Activated T-helper 17 cell treated with anti-CD3 and anti-CD28 coated beads, Interleukin-2, amount 50 U/mL, for 72 hours (primary cell): ENCODE measurements at regions not wholly inside any gene's neighbourhood (a gene's known extent, or its start where the extent isn't known, plus 50 kb on each side); places are given as distances from the start of the nearest gene placed in this dataset.

Experiments used
- ATAC-seq: fragments of 150-1000 bp; cut with Tn5 transposase; replicated peaks from 2 replicates; pipeline ENCODE4 v1.10.0; 2021; ENCODE audit warnings: mild to moderate bottlenecking, moderate library complexity
- H3K27ac Mint-ChIP-seq: one replicate; pipeline ENCODE4 v1.8.0; 2022; ENCODE audit warnings: mixed read lengths
- H3K27me3 Mint-ChIP-seq: one replicate; pipeline ENCODE4 v1.8.0; 2022; ENCODE audit warnings: mixed read lengths
- H3K36me3 Mint-ChIP-seq: one replicate; pipeline ENCODE4 v1.8.0; 2022; ENCODE audit warnings: low read depth, mild to moderate bottlenecking, mixed read lengths
- H3K4me1 Mint-ChIP-seq: one replicate; pipeline ENCODE4 v1.8.0; 2022; ENCODE audit warnings: mixed read lengths
- H3K4me3 Mint-ChIP-seq: one replicate; pipeline ENCODE4 v1.8.0; 2022; ENCODE audit warnings: mild to moderate bottlenecking, mixed read lengths
- H3K9me3 Mint-ChIP-seq: one replicate; pipeline ENCODE4 v1.8.0; 2022; ENCODE audit warnings: mixed read lengths

- Mint-ChIP-seq H3K9me3 (peaks cover 4% of the 10 kb centered on the region), H3K27ac (no peak overlapping the region), H3K4me3 (no peak overlapping the region), H3K4me1 (peaks cover 20% of the 10 kb centered on the region), H3K27me3 (no peaks in the 10 kb centered on the region), H3K36me3 (peaks cover 7% of the 10 kb centered on the region)
- ATAC-seq = no peak
These were observed 54.4 kb downstream of the NIBAN1 start for GRCh38 chr1:184919892-184920291.

- Mint-ChIP-seq H3K27ac (no peak overlapping the region), H3K4me1 (peaks cover 20% of the 10 kb centered on the region), H3K36me3 (peaks cover 7% of the 10 kb centered on the region), H3K4me3 (no peak overlapping the region), H3K9me3 (no peaks in the 10 kb centered on the region), H3K27me3 (no peaks in the 10 kb centered on the region)
- no peak for ATAC-seq
These were observed 58.7 kb downstream of the NIBAN1 start for GRCh38 chr1:184915463-184916090.

DNA sequence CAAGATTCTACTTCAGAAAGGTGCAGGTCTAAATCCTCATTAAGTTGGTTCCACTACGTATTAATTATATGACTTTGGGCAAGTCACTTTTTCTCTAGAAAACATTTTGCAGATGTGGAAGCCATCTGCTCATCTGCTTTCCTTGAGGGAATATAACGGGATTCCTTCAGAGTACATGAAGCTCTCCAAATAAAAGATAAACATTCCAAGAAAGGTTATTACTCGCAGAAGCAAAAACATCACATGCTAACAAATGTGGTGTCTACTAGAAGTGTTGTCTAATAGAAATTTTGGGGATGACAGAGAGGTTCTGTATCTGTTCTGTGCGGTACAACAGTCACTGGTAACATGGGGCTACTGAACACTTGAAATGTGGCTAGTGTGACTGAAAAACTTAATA, 60.2 kb downstream of the NIBAN1 start:
- H3K27me3 Mint-ChIP-seq = no peaks in the 10 kb centered on the region
- peaks cover 7% of the 10 kb centered on the region for H3K36me3 Mint-ChIP-seq
- H3K27ac Mint-ChIP-seq = no peak overlapping the region
- peaks cover 20% of the 10 kb centered on the region for H3K4me1 Mint-ChIP-seq
- H3K9me3 Mint-ChIP-seq = no peaks in the 10 kb centered on the region
- H3K4me3 Mint-ChIP-seq = no peak overlapping the region
- ATAC-seq = no peak

- no peak overlapping the region for H3K27ac Mint-ChIP-seq
- peaks cover 7% of the 10 kb centered on the region for H3K36me3 Mint-ChIP-seq
- H3K27me3 Mint-ChIP-seq = no peaks in the 10 kb centered on the region
- no peak for ATAC-seq
- H3K4me3 Mint-ChIP-seq = no peak overlapping the region
- H3K9me3 Mint-ChIP-seq = no peaks in the 10 kb centered on the region
- peaks cover 13% of the 10 kb centered on the region for H3K4me1 Mint-ChIP-seq
These were observed 61.9 kb downstream of the NIBAN1 start for GRCh38 chr1:184912392-184912791.

DNA sequence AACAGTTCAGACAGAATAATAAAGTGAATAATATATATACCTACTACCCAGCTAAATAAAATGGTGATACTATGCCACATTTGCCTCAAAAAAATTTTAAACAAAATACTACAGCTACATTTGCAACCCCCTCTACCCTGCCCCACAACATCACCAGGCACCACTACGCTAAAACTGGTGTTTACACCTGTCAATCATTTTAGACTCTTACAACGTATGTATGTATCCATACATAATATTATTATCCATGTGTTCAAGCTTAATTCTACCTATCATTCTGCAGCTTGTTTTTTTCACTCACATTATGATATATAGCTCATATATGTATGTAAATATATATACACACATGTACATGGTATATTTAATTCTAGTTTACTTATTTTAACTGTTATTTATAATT, 62.5 kb downstream of the NIBAN1 start:
- Mint-ChIP-seq H3K27me3 (no peaks in the 10 kb centered on the region), H3K27ac (no peak overlapping the region), H3K9me3 (no peaks in the 10 kb centered on the region), H3K4me1 (peaks cover 10% of the 10 kb centered on the region), H3K36me3 (peaks cover 7% of the 10 kb centered on the region), H3K4me3 (no peak overlapping the region)
- no peak for ATAC-seq

GRCh38 chr1:184911103-184911745, 63.1 kb downstream of the NIBAN1 start:
- Mint-ChIP-seq H3K4me1 (peaks cover 7% of the 10 kb centered on the region), H3K27ac (no peak overlapping the region), H3K27me3 (no peaks in the 10 kb centered on the region), H3K4me3 (no peak overlapping the region), H3K36me3 (peaks cover 7% of the 10 kb centered on the region), H3K9me3 (no peaks in the 10 kb centered on the region)
- ATAC-seq = no peak

DNA sequence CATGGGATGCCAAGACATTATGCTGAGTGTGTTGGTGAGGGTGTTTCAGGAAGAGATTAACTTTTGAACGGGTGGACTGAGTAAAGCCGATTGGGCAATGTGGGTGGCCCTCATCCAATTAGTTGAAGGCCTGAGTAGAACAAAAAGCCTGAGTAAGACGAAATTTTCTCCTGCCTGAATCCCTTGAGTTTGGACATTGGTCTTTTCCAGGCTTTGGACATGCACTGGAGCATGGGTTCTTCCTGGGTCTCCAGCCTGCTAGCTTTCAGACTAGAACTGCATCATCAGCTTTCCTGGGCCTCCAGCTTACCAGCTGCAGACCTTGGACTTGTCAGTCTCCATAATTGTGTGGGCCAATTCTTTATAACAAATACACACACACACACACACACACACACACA, 63.6 kb downstream of the NIBAN1 start:
- no peak for ATAC-seq
- H3K4me3 Mint-ChIP-seq = no peak overlapping the region
- H3K27me3 Mint-ChIP-seq = no peaks in the 10 kb centered on the region
- no peaks in the 10 kb centered on the region for H3K9me3 Mint-ChIP-seq
- peaks cover 5% of the 10 kb centered on the region for H3K36me3 Mint-ChIP-seq
- H3K27ac Mint-ChIP-seq = no peak overlapping the region
- peaks cover 8% of the 10 kb centered on the region for H3K4me1 Mint-ChIP-seq

DNA sequence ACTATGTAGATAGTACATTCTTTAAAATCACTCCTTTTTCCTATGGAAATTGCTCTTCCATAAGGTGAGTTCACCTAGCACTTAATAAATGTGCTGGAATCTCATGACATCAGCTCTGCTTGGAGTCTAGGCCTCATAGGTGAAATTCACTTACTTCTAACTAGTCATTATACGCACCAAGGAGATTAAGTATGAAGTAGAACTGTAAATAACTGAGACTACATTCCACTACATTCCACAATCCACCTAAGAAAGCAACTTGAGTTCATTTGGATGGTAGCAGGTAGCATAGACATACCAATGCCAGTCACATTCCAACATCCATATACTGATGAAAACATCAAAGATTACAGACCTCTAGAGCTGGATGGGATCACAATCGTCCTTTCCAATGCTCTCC, 64.3 kb downstream of the NIBAN1 start:
- no peak overlapping the region for H3K27ac Mint-ChIP-seq

GRCh38 chr1:184909019-184909418, 65.3 kb downstream of the NIBAN1 start:
- no peak for ATAC-seq
- Mint-ChIP-seq H3K4me3 (no peak overlapping the region), H3K27ac (no peak overlapping the region), H3K36me3 (no peaks in the 10 kb centered on the region), H3K27me3 (no peaks in the 10 kb centered on the region), H3K9me3 (no peaks in the 10 kb centered on the region), H3K4me1 (peaks cover 22% of the 10 kb centered on the region)

More for the DNA sequence above, 64.3 kb downstream of the NIBAN1 start:
- no peaks in the 10 kb centered on the region for H3K9me3 Mint-ChIP-seq
- H3K4me3 Mint-ChIP-seq = no peak overlapping the region
- ATAC-seq = no peak
- no peaks in the 10 kb centered on the region for H3K27me3 Mint-ChIP-seq
- peaks cover 14% of the 10 kb centered on the region for H3K4me1 Mint-ChIP-seq
- H3K36me3 Mint-ChIP-seq = no peaks in the 10 kb centered on the region

GRCh38 chr1:184908506-184908905, 65.8 kb downstream of the NIBAN1 start:
- no peak overlapping the region for H3K4me3 Mint-ChIP-seq
- H3K27me3 Mint-ChIP-seq = no peaks in the 10 kb centered on the region
- H3K9me3 Mint-ChIP-seq = no peaks in the 10 kb centered on the region
- no peak for ATAC-seq
- H3K27ac Mint-ChIP-seq = no peak overlapping the region
- H3K36me3 Mint-ChIP-seq = no peaks in the 10 kb centered on the region
- H3K4me1 Mint-ChIP-seq = peaks cover 22% of the 10 kb centered on the region

GRCh38 chr1:184907500-184907899, 66.8 kb downstream of the NIBAN1 start:
- H3K4me1 Mint-ChIP-seq = peaks cover 22% of the 10 kb centered on the region
- no peak overlapping the region for H3K4me3 Mint-ChIP-seq
- H3K36me3 Mint-ChIP-seq = no peaks in the 10 kb centered on the region
- no peaks in the 10 kb centered on the region for H3K9me3 Mint-ChIP-seq
- H3K27ac Mint-ChIP-seq = no peak overlapping the region
- no peak for ATAC-seq
- no peaks in the 10 kb centered on the region for H3K27me3 Mint-ChIP-seq

DNA sequence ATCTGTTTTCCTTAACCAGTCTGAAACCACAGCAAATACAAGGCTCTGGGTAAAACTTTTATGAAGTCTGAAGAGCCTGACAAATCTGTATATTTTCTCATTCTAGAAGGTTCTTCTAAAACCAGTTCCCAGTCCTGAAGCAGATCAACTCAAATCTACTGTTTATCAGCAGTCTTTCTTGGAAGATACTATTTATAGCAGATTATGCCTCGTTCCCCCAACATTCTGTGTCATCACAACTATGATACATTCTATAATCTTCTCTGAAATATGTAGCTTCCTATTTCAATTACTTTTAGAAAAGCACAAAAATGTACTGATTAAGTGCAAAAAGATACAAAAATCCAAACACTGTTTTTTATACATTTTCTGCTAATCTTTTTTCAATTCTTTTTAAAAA, 67.5 kb downstream of the NIBAN1 start:
- no peaks in the 10 kb centered on the region for H3K9me3 Mint-ChIP-seq
- H3K36me3 Mint-ChIP-seq = no peaks in the 10 kb centered on the region
- H3K4me1 Mint-ChIP-seq = peaks cover 22% of the 10 kb centered on the region
- H3K4me3 Mint-ChIP-seq = no peak overlapping the region
- H3K27me3 Mint-ChIP-seq = no peaks in the 10 kb centered on the region
- no peak for ATAC-seq
- H3K27ac Mint-ChIP-seq = no peak overlapping the region

DNA sequence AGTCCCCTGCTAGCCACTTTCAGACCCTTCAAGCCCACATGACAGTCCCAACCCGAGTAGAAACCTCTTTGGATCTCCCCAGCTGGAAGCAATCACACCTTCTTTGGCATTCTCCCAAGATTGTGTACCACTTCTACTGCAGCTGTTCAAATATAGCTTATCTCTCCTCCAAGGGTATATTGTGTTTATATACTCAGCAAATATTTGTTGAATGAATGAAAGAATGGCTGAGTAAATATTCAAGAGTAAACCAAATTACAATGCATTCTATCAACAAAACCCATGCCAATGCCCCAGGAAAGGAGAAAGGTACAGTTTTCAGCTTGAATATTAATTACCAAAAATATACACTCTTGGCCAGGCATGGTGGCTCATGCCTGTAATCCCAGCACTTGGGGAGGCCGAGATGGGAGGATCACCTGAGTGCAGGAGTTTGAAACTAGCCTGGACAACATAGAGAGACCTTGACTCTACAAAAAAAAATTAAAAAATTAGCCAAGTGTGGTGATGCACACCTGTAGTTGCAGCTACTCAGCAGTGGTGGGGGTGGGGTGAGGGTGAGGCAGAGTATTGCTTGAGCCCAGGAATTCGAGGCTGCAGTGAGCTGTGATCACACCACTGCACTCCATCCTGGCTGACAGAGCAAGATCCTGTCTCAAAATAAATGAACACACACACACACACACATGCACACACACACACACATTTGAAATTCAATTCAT, 68.5 kb downstream of the NIBAN1 start:
- no peaks in the 10 kb centered on the region for H3K36me3 Mint-ChIP-seq
- H3K4me3 Mint-ChIP-seq = peak overlapping the region; percentile 57
- H3K27ac Mint-ChIP-seq = peak overlapping the region; percentile 91
- no peak for ATAC-seq
- no peaks in the 10 kb centered on the region for H3K27me3 Mint-ChIP-seq
- peaks cover 22% of the 10 kb centered on the region for H3K4me1 Mint-ChIP-seq
- no peaks in the 10 kb centered on the region for H3K9me3 Mint-ChIP-seq

- no peak overlapping the region for H3K4me3 Mint-ChIP-seq
- peaks cover 19% of the 10 kb centered on the region for H3K4me1 Mint-ChIP-seq
- H3K27me3 Mint-ChIP-seq = no peaks in the 10 kb centered on the region
- no peak overlapping the region for H3K27ac Mint-ChIP-seq
- peaks cover 20% of the 10 kb centered on the region for H3K36me3 Mint-ChIP-seq
- no peaks in the 10 kb centered on the region for H3K9me3 Mint-ChIP-seq
- no peak for ATAC-seq
These were observed 71.1 kb downstream of the NIBAN1 start for GRCh38 chr1:184903111-184903692.

DNA sequence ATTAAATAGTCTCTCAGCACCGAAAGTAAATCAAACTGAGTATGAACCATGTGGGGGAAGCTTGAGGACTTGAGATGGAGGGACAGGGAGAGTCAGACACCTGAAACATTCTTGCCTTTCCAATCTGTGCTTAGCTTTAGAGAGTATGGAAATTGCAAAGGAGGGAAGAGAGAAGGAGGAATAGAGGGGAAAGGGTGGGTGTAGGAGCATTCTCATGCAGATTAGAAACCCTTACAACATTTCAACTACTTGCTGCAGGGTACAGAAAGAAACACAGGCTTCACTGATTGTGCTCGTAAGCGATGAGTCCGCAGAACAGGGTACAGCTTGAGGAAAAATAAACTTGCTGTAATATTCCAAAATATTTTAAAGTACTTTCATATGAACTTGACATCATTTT, 73.8 kb downstream of the NIBAN1 start:
- Mint-ChIP-seq H3K4me1 (peaks cover 17% of the 10 kb centered on the region), H3K27ac (no peak overlapping the region), H3K9me3 (no peaks in the 10 kb centered on the region), H3K36me3 (peaks cover 44% of the 10 kb centered on the region), H3K27me3 (no peaks in the 10 kb centered on the region), H3K4me3 (no peak overlapping the region)
- no peak for ATAC-seq
